HS-27A (cell line): ENCODE measurements at regions not wholly inside any gene's neighbourhood (a gene's known extent, or its start where the extent isn't known, plus 50 kb on each side); places are given as distances from the start of the nearest gene placed in this dataset.

Experiments
- DNase-seq: peaks from one replicate; pipeline ENCODE4 v3.0.0-alpha.2; 2012; ENCODE audit warnings: low read depth, missing footprints

GRCh38 chr1:216820345-216820744, 97.1 kb upstream of the ESRRG start:
- DNase-seq = no peak

- no peak for DNase-seq
Measured at GRCh38 chr1:216818284-216818683, 95.1 kb upstream of the ESRRG start.

- no peak for DNase-seq
Measured at GRCh38 chr1:216815260-216816131, 92.3 kb upstream of the ESRRG start.

GRCh38 chr1:216814576-216815259, 91.5 kb upstream of the ESRRG start:
- no peak for DNase-seq

- no peak for DNase-seq
Measured at GRCh38 chr1:216812966-216813365, 89.7 kb upstream of the ESRRG start.

GRCh38 chr1:216809649-216810048, 86.4 kb upstream of the ESRRG start:
- DNase-seq = no peak

GRCh38 chr1:216807696-216808095, 84.5 kb upstream of the ESRRG start:
- no peak for DNase-seq

- no peak for DNase-seq
Measured at GRCh38 chr1:216805953-216806352, 82.7 kb upstream of the ESRRG start.

GRCh38 chr1:216805233-216805632, 82.0 kb upstream of the ESRRG start:
- no peak for DNase-seq

GRCh38 chr1:216804111-216804510, 80.9 kb upstream of the ESRRG start:
- DNase-seq = no peak

GRCh38 chr1:216794586-216794985, 71.4 kb upstream of the ESRRG start:
- no peak for DNase-seq

- DNase-seq = no peak
Measured at GRCh38 chr1:216793973-216794372, 70.7 kb upstream of the ESRRG start.

- no peak for DNase-seq
Measured at GRCh38 chr1:216793303-216793702, 70.1 kb upstream of the ESRRG start.

GRCh38 chr1:216788671-216789070, 65.4 kb upstream of the ESRRG start:
- DNase-seq = no peak

GRCh38 chr1:216785737-216786136, 62.5 kb upstream of the ESRRG start:
- DNase-seq = no peak

- no peak for DNase-seq
Measured at GRCh38 chr1:216785221-216785620, 62.0 kb upstream of the ESRRG start.

GRCh38 chr1:216779686-216780085, 56.5 kb upstream of the ESRRG start:
- no peak for DNase-seq

GRCh38 chr1:216778737-216779136, 55.5 kb upstream of the ESRRG start:
- no peak for DNase-seq

- no peak for DNase-seq
Measured at GRCh38 chr1:216777148-216777547, 53.9 kb upstream of the ESRRG start.
